HT-29 (cell line): ENCODE measurements at regions not wholly inside any gene's neighbourhood (a gene's known extent, or its start where the extent isn't known, plus 50 kb on each side); places are given as distances from the start of the nearest gene placed in this dataset.

ENCODE experiments used
- DNase-seq: peaks from one replicate; pipeline ENCODE4 v3.0.0-alpha.2; 2015; ENCODE audit warnings: low spot score

DNA sequence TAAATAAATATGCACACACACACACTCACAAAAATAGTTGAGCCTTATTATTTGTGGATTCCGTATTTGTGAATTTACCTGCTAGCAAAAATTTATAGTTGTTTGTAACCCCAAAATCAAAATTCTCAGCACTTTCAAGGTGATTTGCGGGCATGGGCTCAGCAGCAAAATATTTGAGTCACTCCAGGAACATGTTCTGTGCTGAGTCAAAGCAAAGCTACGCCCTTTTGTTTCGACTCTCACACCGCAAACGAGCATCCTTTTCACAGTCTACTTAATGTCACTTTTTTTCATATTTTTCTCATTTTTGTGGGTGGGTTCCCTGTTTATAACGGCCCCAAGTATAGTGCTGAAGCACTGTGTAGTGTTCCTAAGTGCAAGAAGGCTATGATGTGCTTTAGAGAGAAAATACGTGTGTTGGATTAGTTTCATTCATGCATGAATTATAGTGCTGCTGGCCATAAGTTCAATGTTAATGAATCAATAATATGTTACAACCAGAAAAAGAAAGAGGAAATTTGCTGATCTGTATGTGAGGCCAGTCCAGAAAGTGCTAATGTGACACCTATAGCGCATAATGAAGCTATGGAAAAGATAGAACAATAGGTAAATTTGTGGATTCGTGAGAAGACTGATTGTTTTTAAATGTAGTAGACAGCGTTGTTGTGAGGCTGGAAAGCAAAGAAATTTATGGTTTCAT is 723.2 kb upstream of the AGA start:
- peak; percentile 26 for DNase-seq

DNA sequence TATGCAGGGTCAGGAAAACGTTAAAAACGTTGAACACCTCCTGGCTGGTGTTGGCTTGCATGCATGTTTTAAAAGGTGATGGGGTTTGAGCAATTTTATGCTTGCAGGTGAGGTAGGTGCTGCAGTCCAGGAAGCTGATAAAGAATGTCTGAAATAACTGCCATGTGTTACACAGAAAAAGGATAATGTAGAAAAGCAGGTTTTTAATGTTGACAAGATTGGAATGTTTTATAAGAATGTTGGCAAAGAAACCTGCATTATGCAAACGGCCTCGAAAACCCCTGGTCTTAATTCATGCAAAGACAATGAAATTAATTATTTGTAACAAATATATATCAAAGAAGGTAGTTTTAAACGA is 723.7 kb upstream of the AGA start:
- DNase-seq: peak; percentile 5

DNA sequence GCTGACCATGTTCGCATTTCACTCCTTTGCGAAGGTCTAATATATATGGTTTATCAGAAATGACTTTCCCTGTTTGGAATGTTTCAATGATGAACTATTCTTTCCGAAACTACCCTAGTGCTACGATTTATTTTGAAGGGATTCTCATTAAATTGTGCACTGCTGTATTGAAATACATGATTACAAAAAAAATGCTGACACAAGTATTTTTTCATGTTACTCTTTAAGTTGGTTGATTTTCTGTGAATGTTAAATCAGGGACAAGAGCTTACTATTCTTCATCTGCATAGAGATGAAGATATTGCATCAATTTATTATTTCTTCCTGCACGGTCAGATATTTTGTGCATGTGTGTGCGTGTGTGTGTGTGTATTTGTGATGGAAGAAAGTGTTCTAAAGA is 731.5 kb upstream of the AGA start:
- no peak for DNase-seq

DNA sequence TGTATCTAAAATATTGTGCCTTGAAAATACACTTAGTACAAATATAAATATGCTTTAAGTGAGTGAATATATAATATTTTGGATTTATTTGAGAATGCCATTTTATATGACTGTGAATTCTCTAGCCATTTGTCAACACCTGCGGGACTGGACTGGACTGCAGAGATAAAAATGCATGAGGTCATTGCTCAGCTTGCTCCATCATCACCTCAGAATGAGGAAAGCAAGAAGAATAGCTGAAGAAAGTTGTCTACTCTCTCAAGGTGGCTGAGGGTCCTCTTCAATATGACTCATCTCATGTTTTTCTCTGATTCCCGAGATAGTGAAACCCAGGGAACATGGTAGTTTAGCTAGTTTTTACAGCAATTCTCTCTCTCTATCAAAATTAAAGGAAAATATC is 732.5 kb upstream of the AGA start:
- no peak for DNase-seq

DNA sequence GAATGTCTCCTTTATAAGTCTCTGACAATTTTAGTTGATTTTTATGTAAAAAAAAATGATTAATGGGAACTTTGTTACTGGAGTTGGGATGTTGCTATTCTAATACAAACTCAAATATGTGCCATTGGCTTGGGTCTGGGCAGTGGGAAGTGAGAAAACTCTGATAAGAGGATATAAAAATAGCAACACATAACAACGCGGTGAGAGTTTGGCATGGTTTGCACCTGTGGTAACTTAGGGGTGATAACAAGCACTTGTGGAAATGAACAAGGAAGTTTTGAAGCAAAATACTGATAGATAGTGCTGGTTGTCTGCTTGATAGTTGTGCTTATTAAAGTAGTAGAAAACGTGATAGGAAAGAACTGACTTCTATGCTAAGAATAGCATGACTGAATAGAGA is 743.3 kb upstream of the AGA start:
- no peak for DNase-seq

DNA sequence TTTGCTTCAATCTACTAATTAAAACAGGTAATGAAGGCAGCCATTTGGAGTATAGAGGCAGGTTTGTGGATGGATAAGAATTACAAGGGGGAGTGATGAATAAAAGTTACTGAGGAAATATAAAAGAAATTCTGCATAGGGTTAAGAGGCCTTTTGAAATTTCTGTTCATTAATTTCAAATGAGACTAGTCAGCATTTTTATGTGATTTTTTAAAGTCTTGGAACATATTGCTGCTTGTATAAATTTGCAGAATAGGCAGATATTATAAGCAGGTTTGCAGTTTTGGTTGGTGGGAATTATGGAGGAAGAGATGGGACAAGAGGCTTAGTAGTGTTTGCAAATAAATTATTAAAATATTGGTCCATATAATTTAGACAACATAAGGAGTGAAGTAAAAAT is 750.4 kb upstream of the AGA start:
- no peak for DNase-seq

DNA sequence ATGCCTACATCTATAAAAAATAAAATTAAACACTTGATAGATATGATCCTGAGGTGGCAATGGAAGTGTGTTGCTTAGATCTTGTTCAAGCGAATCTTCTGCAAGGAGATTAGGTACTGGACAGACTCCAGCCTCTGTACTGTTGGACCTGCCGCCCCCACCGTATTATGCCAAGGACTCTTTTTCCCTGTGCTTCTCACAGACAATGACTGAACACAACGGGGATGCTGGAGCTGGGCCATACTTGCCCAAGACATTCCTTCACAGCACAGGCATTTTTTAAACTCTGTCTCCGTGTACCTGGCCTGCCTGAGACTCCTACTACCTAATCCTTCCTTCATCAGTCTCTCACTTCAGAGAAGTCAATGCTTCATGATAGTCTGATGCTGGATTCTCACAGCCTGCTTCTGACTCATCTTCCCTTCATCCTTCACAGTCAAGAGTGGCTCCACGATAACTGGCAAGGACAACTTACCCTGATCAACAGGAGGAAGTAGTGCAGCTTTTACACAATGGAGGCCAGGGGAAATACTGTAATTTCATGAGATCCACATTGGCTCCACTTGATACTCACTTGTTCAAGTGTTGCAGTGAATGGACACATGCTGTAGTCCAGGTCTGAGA is 754.6 kb upstream of the AGA start:
- no peak for DNase-seq

DNA sequence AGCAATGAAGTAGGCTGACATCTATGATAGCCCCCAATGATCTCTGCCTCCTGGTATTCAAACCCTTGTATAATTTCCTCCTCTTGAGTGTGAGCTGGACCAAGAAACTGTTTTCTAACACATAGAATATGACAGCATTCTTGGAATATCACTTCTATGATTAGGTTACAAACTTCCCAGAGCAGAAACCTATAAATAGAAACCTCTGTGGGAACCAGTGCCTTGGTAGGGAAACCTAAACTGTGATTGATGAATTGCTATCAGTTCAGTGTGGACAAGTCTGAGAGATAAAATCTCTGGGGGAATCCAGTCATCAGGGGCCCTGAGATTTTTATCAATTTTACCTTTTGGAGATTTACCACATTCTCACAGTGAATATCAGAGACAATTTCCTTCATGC is 756.5 kb upstream of the AGA start:
- no peak for DNase-seq

DNA sequence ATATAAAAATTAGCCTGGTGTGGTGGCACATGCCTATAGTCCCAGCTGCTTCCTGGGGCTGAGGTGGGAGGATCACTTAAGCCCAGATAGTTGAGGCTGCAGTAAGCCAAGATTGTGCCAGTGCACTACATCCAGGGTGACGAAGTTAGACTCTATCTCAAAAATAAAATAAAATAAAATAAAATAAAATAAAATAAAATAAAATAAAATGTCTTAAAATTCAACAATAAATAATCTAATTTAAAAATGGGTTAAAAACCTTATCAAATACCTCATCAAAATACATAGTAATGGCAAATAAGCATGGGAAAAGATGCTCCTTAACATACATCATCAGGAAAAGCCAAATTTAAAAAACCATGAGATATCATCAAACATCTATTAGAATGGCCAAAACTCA is 760.2 kb upstream of the AGA start:
- no peak for DNase-seq

DNA sequence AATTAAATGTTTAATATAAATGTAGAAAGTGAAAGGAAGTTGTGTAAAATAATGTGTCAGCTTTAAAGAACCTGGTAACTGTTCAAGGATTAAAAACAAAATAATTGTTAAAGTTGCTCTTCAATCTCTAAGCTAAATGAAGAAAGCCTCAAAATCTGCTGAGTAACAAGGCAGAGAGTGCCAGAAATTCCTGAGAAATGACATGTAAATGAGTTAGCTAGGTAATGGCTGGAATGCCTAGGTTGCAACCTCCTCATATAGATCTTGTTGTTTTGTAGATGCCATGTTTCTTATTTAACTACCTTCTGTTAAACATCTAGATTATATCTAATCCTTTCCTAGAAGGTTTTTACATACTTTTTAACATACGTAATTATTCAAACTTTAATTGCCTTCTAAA is 763.6 kb upstream of the AGA start:
- DNase-seq: no peak

DNA sequence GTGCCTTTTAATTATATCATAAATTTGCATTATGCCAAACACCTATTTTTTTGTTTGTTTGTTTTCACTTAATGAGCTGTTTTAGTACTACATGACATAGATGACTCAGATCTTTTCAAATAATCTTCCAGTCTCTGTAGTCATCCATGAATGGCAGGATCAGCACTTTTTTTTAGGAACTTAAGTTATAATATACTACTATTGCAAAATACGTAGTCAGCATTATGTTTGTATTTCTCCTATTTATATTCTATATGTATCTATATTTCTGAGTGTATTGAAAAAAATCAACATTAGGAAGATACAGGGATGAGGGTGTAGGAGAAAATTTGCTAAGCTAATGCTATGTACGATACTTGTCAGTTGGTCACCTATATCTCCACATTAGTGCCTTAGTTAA is 773.1 kb upstream of the AGA start:
- DNase-seq: no peak

DNA sequence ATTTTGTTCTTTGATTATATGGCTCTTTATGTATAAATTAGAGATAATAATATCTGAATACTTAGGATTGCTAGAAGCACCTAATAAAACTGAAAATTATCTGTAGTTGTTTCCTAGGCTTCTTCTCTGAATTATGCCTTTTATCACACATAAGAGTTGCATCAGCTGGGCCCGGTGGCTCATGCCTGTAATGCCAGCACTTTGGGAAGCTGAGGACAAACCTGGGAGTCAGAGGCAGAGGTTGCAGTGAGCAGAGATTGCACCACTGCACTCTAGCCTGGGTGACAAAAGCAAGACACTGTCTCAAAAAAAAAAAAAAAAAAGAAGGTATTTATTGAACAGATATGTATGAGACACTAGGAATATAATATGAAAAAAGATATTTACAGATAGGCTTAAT is 773.5 kb upstream of the AGA start:
- DNase-seq: no peak

DNA sequence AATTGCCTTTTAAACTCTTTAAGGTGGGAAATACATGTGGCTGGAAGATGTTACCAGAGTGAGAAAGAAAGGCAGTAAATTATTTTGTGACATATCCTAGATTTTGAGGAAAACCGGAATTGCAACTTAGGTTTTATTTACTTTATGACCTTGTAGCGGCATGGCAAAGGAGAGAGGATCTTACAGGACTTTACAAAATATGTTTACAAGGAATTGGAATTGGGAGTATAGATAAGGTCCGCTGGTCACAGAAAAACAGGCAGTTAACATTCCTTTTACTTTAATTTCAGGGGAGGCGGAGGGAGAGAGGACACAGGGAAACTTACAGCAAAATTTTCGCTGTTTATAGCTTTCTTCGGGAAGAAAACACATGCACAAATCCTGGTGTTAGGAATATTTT is 784.2 kb upstream of the AGA start:
- DNase-seq: peak; percentile 3

DNA sequence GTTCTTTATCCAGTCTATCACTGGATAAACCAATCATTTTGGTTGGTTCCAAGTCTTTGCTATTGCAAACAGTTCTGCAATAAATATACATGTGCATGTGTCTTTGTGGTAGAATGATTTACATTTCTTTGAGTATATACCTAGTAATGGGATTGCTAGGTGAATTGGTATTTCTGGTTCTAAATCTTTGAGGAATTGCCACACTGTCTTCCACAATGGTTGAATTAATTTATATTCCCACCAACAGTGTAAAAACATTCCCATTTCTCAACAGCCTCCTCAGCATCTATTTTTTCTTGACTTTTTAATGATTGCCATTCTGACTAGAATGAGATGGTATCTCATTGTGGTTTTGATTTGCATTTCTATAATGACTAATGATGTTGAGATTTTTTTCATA is 791.7 kb upstream of the AGA start:
- no peak for DNase-seq

DNA sequence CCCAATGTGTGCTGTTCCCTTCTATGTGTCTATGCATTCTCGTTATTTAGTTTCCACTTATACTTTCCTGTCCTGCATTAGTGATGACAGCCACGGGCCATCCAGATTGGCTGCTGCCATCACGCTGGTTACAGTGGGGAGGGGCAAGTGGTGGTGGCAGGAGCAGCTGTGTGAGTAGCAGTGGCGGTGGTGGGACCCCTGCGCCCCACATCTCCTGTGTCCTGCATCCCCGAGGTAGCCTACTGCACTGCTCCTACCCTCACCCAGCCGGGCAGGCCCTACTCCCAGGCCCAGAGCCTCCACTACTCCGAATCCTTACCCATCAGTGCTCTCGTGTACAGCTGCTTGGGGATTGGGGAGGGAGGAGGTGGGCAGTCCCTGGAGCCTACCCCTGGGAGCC is 798.7 kb upstream of the AGA start:
- no peak for DNase-seq

DNA sequence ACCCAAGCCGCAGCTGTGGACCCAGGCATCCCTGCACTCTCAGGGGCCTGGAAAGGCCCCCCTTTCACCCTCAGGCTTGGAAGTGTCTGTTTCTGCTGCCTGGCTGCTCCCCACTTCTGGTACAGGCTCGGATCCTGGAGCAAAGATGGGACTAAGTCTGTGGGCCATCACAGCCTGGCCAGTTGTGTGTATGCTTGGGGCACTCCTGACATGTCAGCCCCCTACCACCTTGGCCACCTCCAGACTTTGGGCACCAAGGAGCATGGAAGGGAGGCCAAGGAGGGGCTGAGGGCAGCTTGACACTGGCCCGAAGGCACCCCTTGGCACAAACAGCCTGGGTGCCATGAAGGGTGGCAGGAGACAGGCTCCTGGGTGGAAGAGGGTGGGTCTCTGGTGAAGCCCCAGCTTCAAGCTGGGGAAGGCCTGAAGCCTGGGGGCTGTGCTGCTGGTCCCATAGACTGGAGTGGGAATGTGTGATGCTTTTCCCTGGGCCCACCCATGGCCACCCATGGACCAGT is 799.4 kb upstream of the AGA start:
- DNase-seq: no peak

DNA sequence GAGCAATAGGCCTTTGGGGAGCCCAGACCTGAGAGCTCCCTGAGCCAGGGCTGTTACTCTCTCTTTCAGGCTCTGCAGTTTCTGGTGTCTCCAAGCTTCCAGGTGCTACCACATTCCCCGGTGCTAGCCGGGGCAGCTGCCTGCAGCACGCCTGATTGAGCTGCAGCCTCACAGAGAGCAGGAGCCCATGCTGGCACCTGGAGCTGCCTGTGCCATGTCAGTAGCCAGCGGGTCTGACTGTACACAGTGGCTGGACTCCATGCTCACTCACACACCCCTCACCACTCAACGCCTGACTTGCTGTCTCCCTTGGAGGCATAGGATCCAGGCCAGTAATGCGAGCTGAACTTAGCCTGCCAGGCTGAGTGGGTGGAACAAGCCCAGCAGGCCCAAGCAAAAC is 800.4 kb upstream of the AGA start:
- no peak for DNase-seq

DNA sequence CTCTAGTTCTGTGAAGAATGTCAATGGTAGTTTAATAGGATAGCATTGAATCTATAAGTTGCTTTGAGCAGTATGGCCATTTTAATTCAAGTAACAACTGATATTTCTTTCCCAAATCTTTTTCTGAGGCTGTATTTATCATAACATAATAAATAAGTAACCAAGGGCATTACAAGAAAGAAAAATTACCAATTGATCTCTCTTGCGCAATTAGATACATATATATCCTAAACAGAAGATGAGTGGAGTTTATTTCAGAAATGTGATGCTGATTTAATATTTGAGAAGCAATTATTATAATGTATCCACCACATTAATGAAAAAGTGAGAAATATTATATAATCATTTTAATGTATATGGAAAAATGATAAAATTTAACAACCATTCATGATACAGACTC is 802.5 kb upstream of the AGA start:
- DNase-seq: no peak

DNA sequence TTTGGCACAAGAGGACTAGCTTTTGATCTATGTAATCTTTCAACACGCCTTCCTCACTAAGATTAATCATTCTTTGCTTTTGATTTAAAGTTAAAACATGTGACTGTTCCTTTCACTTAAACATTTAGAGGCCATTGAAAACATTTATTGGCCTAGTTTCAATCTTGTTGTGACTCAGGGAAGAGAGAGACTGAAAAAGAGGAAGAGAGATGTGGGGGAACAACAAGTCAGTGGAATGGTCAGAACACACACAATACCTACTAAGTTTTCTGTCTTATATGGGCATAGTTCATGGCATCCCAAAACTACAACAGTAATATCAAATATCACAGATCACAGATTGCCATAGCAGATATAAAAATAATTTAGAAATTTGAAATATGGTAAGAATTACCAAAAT is 812.9 kb upstream of the AGA start:
- DNase-seq: no peak

DNA sequence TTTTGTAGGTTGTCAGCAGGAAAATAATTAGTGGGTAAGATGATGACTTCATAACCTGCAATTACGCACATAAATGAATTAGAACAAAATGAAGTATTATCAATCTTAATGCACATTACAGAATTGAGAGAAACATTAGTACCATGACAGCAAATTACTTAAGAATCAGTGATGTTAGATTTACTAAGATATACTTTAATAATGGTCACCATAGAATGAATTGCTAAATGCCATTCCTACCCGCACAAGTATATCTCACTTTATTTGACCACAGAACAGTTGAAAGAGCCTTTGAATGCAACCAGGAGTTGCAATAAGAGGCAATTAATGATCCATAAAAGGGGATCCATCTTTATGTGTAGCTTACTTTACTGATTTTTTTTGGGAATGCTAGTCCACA is 816.4 kb upstream of the AGA start:
- DNase-seq: no peak

DNA sequence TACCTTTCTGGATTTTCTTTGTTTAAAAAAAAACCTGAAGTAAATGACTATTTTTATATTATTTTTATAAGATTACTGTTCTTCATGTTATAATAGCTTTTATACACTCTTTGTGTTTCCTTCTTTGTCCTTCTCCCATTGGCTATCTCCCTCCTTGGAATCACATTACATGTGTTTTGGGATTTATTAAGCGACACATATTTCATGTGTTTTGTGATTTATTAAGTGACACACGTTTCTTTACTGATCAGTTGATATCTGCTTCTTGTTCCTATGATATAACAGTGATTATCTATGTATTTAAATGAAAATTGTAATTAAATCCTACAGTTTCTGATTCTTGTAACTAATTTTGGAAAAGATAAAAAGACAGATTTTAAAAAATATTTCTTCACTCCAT is 817.3 kb upstream of the AGA start:
- no peak for DNase-seq

DNA sequence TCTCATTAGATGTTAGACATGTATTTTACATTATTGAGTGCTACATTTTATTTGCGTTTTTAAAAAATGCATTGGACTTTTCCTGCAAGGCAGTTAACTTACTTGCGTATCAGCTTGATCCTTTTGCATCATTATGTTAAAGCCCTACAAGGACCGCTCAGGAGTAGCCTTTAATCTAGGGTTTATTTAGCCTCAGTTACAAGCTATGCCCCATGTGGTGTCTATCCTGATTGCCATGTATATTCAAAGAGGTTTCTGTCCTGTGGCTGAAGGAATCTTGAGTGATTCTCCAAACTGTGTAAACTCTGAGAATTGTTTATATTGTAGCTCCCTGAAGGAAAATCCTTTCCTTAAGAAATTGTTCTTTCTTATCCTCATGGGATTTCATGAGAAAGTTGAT is 821.8 kb upstream of the AGA start:
- DNase-seq: no peak

DNA sequence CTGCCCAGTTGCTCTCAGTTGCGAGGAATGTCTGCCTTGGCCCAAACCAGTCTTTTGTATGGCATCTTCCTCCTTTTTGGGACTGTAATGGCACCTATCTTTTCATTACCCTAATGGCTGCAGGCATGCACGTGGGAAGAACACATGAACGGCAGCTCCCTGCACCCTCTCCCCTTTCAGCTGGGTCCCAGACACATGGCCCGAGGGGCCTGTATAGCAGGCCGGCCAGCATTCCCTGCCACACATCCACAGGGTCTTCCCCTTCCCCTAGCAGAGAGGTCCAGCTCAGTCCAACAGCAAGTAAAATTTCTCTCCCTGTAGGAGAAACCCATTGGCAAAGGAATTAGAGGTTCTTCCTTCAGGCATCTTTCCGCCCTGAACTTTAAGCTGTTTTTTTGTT is 829.1 kb upstream of the AGA start:
- no peak for DNase-seq

DNA sequence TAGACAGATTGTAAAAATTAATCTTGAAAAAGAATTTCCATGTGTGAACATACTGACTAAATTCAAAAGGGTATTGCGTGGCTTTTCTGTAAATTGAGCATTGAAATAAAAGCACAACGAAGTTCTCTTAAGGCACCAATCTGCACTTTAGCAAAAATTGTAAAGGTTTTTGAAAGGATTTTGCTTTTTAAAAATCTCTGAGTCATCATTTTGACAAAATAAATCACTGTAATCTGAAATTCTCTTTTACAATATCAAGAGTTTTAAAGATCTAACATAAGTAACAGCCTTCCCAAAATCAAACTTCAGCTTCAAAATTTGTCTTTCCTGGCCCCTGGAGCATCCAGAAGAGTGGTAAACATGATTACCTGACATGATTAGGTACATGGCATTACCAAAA is 830.9 kb upstream of the AGA start:
- no peak for DNase-seq
